ENCODE measurements at regions not wholly inside any gene's neighbourhood (a gene's known extent, or its start where the extent isn't known, plus 50 kb on each side); places are given as distances from the start of the nearest gene placed in this dataset.

- no peak for DNase-seq
- no peak overlapping the region for H3K4me3 ChIP-seq (ENCODE audit: low read length)
- H3K36me3 Mint-ChIP-seq (ENCODE audit: low read depth), result no peaks in the 10 kb centered on the region
These were observed 440.1 kb downstream of the ZNF385D start for GRCh38 chr3:21310891-21311290.

GRCh38 chr3:21310161-21310560 is 440.8 kb downstream of the ZNF385D start:
- Mint-ChIP-seq H3K4me1 (peaks cover 4% of the 10 kb centered on the region), H3K9me3 (peaks cover 15% of the 10 kb centered on the region), H3K27ac (no peak overlapping the region), H3K36me3 (ENCODE audit: low read depth) (no peaks in the 10 kb centered on the region), H3K4me3 (no peak overlapping the region), H3K27me3 (ENCODE audit: insufficient read depth) (no peaks in the 10 kb centered on the region)
- Histone ChIP-seq H3K27ac (ENCODE audit: low read depth, low read length) (no peak overlapping the region), H3K9me3 (ENCODE audit: control insufficient read depth, low read length) (peaks cover 2% of the 10 kb centered on the region), H3K4me3 (ENCODE audit: low read length) (no peak overlapping the region), H3K27me3 (ENCODE audit: control insufficient read depth, insufficient read depth, low read length, poor library complexity, severe bottlenecking) (no peaks in the 10 kb centered on the region), H3K36me3 (ENCODE audit: control insufficient read depth, insufficient read depth, low read length) (no peaks in the 10 kb centered on the region), H3K9ac (ENCODE audit: extremely low read depth, low read length, poor library complexity, severe bottlenecking) (no peak overlapping the region), H3K4me1 (ENCODE audit: control insufficient read depth, insufficient read depth, low read length) (no peaks in the 10 kb centered on the region)
- TF ChIP-seq CTCF (conservative IDR thresholded peaks at IDR 0.05), result no peak
- no peak for DNase-seq
- WGBS, 2 experiments (ENCODE audit: insufficient coverage in 1 of 2, insufficient read length in 1 of 2), result 89% methylated on average over 2 of the region's 2 CpGs; no CpG with 5 or more reads in 1 of the 2 experiments

More at GRCh38 chr3:21310891-21311290, 440.1 kb downstream of the ZNF385D start:
- 100% methylated on average over 1 of the region's 1 CpG; no CpG with 5 or more reads in 1 of the 2 experiments for WGBS, 2 experiments (ENCODE audit: insufficient coverage in 1 of 2, insufficient read length in 1 of 2)
- no peak overlapping the region for H3K9ac ChIP-seq (ENCODE audit: extremely low read depth, low read length, poor library complexity, severe bottlenecking)
- H3K27ac ChIP-seq (ENCODE audit: low read depth, low read length), result no peak overlapping the region
- no peaks in the 10 kb centered on the region for H3K36me3 ChIP-seq (ENCODE audit: control insufficient read depth, insufficient read depth, low read length)
- no peaks in the 10 kb centered on the region for H3K4me1 ChIP-seq (ENCODE audit: control insufficient read depth, insufficient read depth, low read length)
- no peak for TF ChIP-seq CTCF (conservative IDR thresholded peaks at IDR 0.05)
- no peaks in the 10 kb centered on the region for H3K9me3 ChIP-seq (ENCODE audit: control insufficient read depth, low read length)
- no peak overlapping the region for H3K27ac Mint-ChIP-seq
- H3K27me3 Mint-ChIP-seq (ENCODE audit: insufficient read depth), result no peaks in the 10 kb centered on the region
- no peaks in the 10 kb centered on the region for H3K27me3 ChIP-seq (ENCODE audit: control insufficient read depth, insufficient read depth, low read length, poor library complexity, severe bottlenecking)
- H3K4me1 Mint-ChIP-seq, result peaks cover 4% of the 10 kb centered on the region
- H3K4me3 Mint-ChIP-seq, result no peak overlapping the region
- peaks cover 11% of the 10 kb centered on the region for H3K9me3 Mint-ChIP-seq

DNA sequence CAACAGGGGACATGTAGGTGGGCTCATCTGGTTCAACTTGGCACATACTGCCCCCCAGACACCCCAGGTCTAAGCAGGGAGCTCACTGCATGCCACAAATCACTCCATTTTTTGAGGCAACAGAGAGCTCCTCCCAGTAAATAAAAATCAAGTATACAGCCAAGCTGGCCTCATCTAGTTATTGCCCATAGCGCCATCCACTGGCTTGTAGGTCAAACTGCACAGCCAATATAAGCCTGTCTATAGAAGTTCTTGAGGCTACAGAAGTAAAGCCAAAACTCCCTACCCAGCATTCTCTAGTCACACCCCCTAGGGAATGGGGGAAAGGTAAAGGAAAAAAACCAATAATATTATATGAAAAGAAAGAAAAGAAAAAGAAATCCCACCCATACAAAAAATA is 453.7 kb downstream of the ZNF385D start:
- Mint-ChIP-seq H3K4me3 (no peak overlapping the region), H3K27ac (no peak overlapping the region), H3K27me3 (ENCODE audit: insufficient read depth) (no peaks in the 10 kb centered on the region), H3K4me1 (no peaks in the 10 kb centered on the region), H3K9me3 (peaks cover 54% of the 10 kb centered on the region), H3K36me3 (ENCODE audit: low read depth) (peaks cover 14% of the 10 kb centered on the region)
- peak; percentile 40 for TF ChIP-seq CTCF (conservative IDR thresholded peaks at IDR 0.05)
- H3K4me1 ChIP-seq (ENCODE audit: control insufficient read depth, insufficient read depth, low read length), result no peaks in the 10 kb centered on the region
- no peak for DNase-seq
- H3K36me3 ChIP-seq (ENCODE audit: control insufficient read depth, insufficient read depth, low read length), result no peaks in the 10 kb centered on the region
- no peak overlapping the region for H3K27ac ChIP-seq (ENCODE audit: low read depth, low read length)
- WGBS, 2 experiments (ENCODE audit: insufficient coverage in 1 of 2, insufficient read length in 1 of 2), result 83% methylated on average over 1 of the region's 1 CpG; no CpG with 5 or more reads in 1 of the 2 experiments
- H3K9me3 ChIP-seq (ENCODE audit: control insufficient read depth, low read length), result peaks cover 11% of the 10 kb centered on the region
- H3K9ac ChIP-seq (ENCODE audit: extremely low read depth, low read length, poor library complexity, severe bottlenecking), result no peak overlapping the region
- no peaks in the 10 kb centered on the region for H3K27me3 ChIP-seq (ENCODE audit: control insufficient read depth, insufficient read depth, low read length, poor library complexity, severe bottlenecking)
- no peak overlapping the region for H3K4me3 ChIP-seq (ENCODE audit: low read length)

All from endodermal cell (in vitro differentiated cells).